Adrenal gland (tissue), 5 donors: ENCODE measurements at regions not wholly inside any gene's neighbourhood (a gene's known extent, or its start where the extent isn't known, plus 50 kb on each side); places are given as distances from the start of the nearest gene placed in this dataset.

ENCODE experiments used
- CTCF ChIP-seq, 6 experiments: fragments of 450-650 bp in 4 of 6; fragments of 200-600 bp in 2 of 6; sonication (generic) in 1 of 6; IDR thresholded peaks; 1 replicate in 5 of 6; 2 replicates in 1 of 6; pipeline versions ENCODE4 v1.5.1 to v1.8.0; 2016 to 2021; ENCODE audit warnings: antibody characterized with exemption in 6 of 6, mild to moderate bottlenecking in 2 of 6, moderate library complexity in 1 of 6
- POLR2A ChIP-seq, 2 donors: fragments of 450-650 bp; IDR thresholded peaks; one replicate each; pipeline ENCODE4 v1.6.1; 2017; ENCODE audit warnings: antibody characterized with exemption in 2 of 2, mild to moderate bottlenecking in 2 of 2, moderate library complexity in 1 of 2
- donor health status: DM: no; HTN: no; CAD: no.

- TF ChIP-seq CTCF (IDR thresholded peaks at IDR 0.05), result no peak
- no peak for TF ChIP-seq POLR2A (IDR thresholded peaks at IDR 0.05)
Observed at GRCh38 chr5:93225748-93226147, 355.3 kb downstream of the NR2F1-AS1 start.
